Liver (tissue), 8 donors: ENCODE measurements at regions not wholly inside any gene's neighbourhood (a gene's known extent, or its start where the extent isn't known, plus 50 kb on each side); places are given as distances from the start of the nearest gene placed in this dataset.

Experiments used
- DNase-seq: peaks from one replicate; pipeline ENCODE4 v3.0.0-alpha.2; 2017; ENCODE audit warnings: low spot score
- H3K27ac ChIP-seq, 2 donors: one replicate each; pipeline ENCODE4 v1.7.0; 2013; ENCODE audit warnings: inconsistent platforms in 2 of 2, low read length in 2 of 2, control low read depth in 1 of 2, low read depth in 1 of 2, mild to moderate bottlenecking in 1 of 2
- H3K27me3 ChIP-seq, 4 donors: one replicate each; pipeline versions ENCODE4 v1.6.1 to v1.7.0; 2013; ENCODE audit warnings: low read length in 3 of 4, inconsistent platforms in 1 of 4, mild to moderate bottlenecking in 1 of 4, moderate library complexity in 1 of 4; ENCODE audit not compliant: control insufficient read depth in 4 of 4, insufficient read depth in 4 of 4
- H3K36me3 ChIP-seq, 4 donors: one replicate each; pipeline versions ENCODE4 v1.6.1 to v1.7.0; 2013; ENCODE audit warnings: low read length in 3 of 4, mild to moderate bottlenecking in 3 of 4, low read depth in 1 of 4, moderate library complexity in 1 of 4; ENCODE audit not compliant: control insufficient read depth in 4 of 4, insufficient read depth in 3 of 4
- H3K4me1 ChIP-seq, 4 donors: one replicate each; pipeline versions ENCODE4 v1.6.1 to v1.7.0; 2013; ENCODE audit warnings: low read length in 3 of 4, mild to moderate bottlenecking in 3 of 4, moderate library complexity in 1 of 4; ENCODE audit not compliant: control insufficient read depth in 4 of 4, insufficient read depth in 4 of 4
- H3K4me3 ChIP-seq, 3 donors: one replicate each; pipeline versions ENCODE4 v1.6.1 to v1.7.0; 2013; ENCODE audit warnings: low read length in 3 of 3, control low read depth in 1 of 3, low read depth in 1 of 3, mild to moderate bottlenecking in 1 of 3
- H3K9ac ChIP-seq, 2 donors: one replicate each; pipeline ENCODE4 v1.7.0; 2013; ENCODE audit warnings: low read length in 2 of 2, mild to moderate bottlenecking in 2 of 2, moderate library complexity in 2 of 2, control low read depth in 1 of 2, low read depth in 1 of 2
- H3K9me3 ChIP-seq, 4 donors: one replicate each; pipeline versions ENCODE4 v1.6.1 to v1.7.0; 2013; ENCODE audit warnings: low read length in 3 of 4; ENCODE audit not compliant: control insufficient read depth in 4 of 4
- EGR1 ChIP-seq, 2 donors: IDR thresholded peaks; 2 replicates each; pipeline ENCODE4 v1.6.1; 2016 to 2018; ENCODE audit warnings: antibody characterized with exemption in 2 of 2, low read depth in 2 of 2
- FOXA1 ChIP-seq: IDR thresholded peaks from 2 replicates; pipeline ENCODE4 v1.6.1; 2016; ENCODE audit warnings: antibody characterized with exemption
- FOXA2 ChIP-seq: IDR thresholded peaks from 2 replicates; pipeline ENCODE4 v1.6.1; 2016; ENCODE audit warnings: antibody characterized with exemption
- GABPA ChIP-seq, 2 donors: IDR thresholded peaks in 1 of 2; conservative IDR thresholded peaks in 1 of 2; 2 replicates each; pipeline ENCODE4 v1.6.1; 2016; ENCODE audit warnings: antibody characterized with exemption in 2 of 2, mild to moderate bottlenecking in 1 of 2, moderate library complexity in 1 of 2
- HNF4A ChIP-seq, 2 donors: conservative IDR thresholded peaks; 2 replicates each; pipeline ENCODE4 v1.6.1; 2016; ENCODE audit warnings: antibody characterized with exemption in 2 of 2, mild to moderate bottlenecking in 2 of 2
- HNF4G ChIP-seq: IDR thresholded peaks from 2 replicates; pipeline ENCODE4 v1.6.1; 2016; ENCODE audit warnings: antibody characterized with exemption
- JUND ChIP-seq, 2 donors: IDR thresholded peaks; 2 replicates each; pipeline ENCODE4 v1.6.1; 2016; ENCODE audit warnings: antibody characterized with exemption in 2 of 2
- NR2F2 ChIP-seq: IDR thresholded peaks from 2 replicates; pipeline ENCODE4 v1.6.1; 2016; ENCODE audit warnings: antibody characterized with exemption
- RAD21 ChIP-seq, 2 donors: IDR thresholded peaks; 2 replicates each; pipeline ENCODE4 v1.6.1; 2016; ENCODE audit warnings: antibody characterized with exemption in 2 of 2, mild to moderate bottlenecking in 2 of 2
- RXRA ChIP-seq, 2 donors: IDR thresholded peaks; 2 replicates each; pipeline ENCODE4 v1.6.1; 2017 to 2018; ENCODE audit warnings: antibody characterized with exemption in 2 of 2, mild to moderate bottlenecking in 1 of 2
- SP1 ChIP-seq: IDR thresholded peaks from 2 replicates; pipeline ENCODE4 v1.6.1; 2018; ENCODE audit warnings: antibody characterized with exemption, mild to moderate bottlenecking
- TAF1 ChIP-seq: conservative IDR thresholded peaks from 2 replicates; pipeline ENCODE4 v1.6.1; 2016; ENCODE audit warnings: antibody characterized with exemption, mild to moderate bottlenecking
- YY1 ChIP-seq: IDR thresholded peaks from 2 replicates; pipeline ENCODE4 v1.6.1; 2016; ENCODE audit warnings: antibody characterized with exemption, mild to moderate bottlenecking
- WGBS: extraction: QIAGEN DNeasy Blood & Tissue Kit; methylation state at CpG from one replicate; pipeline ENCODE4 v1.1.7; 2013; 5-methylcytosine and 5-hydroxymethylcytosine counted together
- TF ChIP-seq, protein P1 (sequence below): IDR thresholded peaks from 2 replicates; pipeline ENCODE4 v1.6.1; 2016; ENCODE audit warnings: antibody characterized with exemption
- TF ChIP-seq, protein P2 (sequence below): fragments of 150-350 bp; IDR thresholded peaks from 2 replicates; pipeline ENCODE4 v1.5.1; 2017; ENCODE audit warnings: improper control_type of control experiment, low read depth, low read length; ENCODE audit not compliant: missing input control
- TF ChIP-seq, protein P3 (sequence below): IDR thresholded peaks from 2 replicates; pipeline ENCODE4 v1.6.1; 2016; ENCODE audit warnings: antibody characterized with exemption, mild to moderate bottlenecking
- TF ChIP-seq, protein P4 (sequence below): IDR thresholded peaks from 2 replicates; pipeline ENCODE4 v1.6.1; 2016; ENCODE audit warnings: antibody characterized with exemption
- TF ChIP-seq, protein P5 (sequence below): IDR thresholded peaks from 2 replicates; pipeline ENCODE4 v1.6.1; 2016; ENCODE audit warnings: antibody characterized with exemption
- donor health status: healthy.
- donor health status: healthy.
- donor health status: healthy.
- donor health status: healthy.
- donor health status: healthy.

DNA sequence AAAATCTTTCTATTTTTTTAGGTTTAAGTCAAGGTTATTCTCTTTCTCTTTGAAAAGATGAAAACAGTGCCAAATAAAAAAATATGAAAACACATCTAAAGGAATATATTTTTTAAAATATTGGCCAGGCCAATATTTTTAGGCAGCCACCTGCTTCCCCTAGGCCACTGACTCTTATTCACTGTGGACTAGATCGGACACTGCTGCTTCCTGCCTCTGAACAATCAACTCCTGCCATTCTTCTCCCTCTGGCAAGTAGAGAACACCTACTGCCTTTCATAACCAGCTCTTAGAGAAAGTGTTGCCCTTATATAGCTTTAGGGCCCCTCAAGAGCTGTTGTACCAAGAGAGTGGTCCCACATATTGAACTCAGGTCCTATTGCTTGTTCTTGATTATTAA is 529.2 kb downstream of the RAPGEF2 start:
- 81% methylated on average over 1 of the region's 1 CpG for WGBS
- H3K9me3 ChIP-seq: no peaks in the 10 kb centered on the region
- no peak for TF ChIP-seq SP1
- no peak overlapping the region for H3K9ac ChIP-seq
- H3K4me3 ChIP-seq: no peak overlapping the region
- no peaks in the 10 kb centered on the region for H3K4me1 ChIP-seq
- H3K27ac ChIP-seq: no peak overlapping the region
- DNase-seq: no peak
- no peaks in the 10 kb centered on the region for H3K36me3 ChIP-seq
- no peaks in the 10 kb centered on the region for H3K27me3 ChIP-seq

DNA sequence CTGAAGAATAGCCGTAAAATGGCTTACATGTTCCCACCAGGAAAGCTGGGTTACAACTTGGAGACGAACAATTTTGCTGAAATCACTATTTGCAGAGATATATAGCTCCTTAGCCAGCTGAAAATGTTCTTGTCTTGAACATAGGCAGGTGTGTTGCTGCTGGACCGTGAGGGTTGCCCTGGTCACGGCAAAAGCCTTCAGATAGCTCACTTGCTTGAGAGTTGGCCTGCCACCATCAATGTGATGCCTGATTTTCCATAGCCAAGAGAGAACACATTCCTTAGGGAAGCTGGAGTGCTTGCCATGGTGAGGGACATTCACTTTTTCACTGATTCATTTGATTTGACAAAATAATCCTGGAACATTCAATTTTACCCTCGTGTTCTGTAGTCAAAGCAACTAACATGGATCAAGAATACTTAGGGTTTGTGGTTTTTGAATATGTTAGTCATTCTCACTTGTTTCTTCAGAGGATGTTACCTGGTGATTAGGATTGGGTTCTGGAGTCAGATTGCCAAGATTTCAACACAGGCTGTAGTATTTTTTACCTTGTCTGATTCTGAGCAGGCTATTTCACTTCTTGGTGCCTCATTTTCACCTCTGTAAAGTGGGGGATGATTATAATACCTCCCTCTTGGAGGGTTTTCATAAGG is 536.9 kb downstream of the RAPGEF2 start:
- TF ChIP-seq FOXA1: no peak
- TF ChIP-seq, protein P1, sequence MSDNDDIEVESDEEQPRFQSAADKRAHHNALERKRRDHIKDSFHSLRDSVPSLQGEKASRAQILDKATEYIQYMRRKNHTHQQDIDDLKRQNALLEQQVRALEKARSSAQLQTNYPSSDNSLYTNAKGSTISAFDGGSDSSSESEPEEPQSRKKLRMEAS: no peak
- TF ChIP-seq SP1: no peak
- TF ChIP-seq FOXA2: no peak
- TF ChIP-seq RAD21 (IDR thresholded peaks at IDR 0.05): no peak
- no peak for TF ChIP-seq GABPA (IDR thresholded peaks at IDR 0.05 in 1 of 2, conservative IDR thresholded peaks at IDR 0.05 in 1 of 2)
- no peak for TF ChIP-seq TAF1
- TF ChIP-seq, protein P2, sequence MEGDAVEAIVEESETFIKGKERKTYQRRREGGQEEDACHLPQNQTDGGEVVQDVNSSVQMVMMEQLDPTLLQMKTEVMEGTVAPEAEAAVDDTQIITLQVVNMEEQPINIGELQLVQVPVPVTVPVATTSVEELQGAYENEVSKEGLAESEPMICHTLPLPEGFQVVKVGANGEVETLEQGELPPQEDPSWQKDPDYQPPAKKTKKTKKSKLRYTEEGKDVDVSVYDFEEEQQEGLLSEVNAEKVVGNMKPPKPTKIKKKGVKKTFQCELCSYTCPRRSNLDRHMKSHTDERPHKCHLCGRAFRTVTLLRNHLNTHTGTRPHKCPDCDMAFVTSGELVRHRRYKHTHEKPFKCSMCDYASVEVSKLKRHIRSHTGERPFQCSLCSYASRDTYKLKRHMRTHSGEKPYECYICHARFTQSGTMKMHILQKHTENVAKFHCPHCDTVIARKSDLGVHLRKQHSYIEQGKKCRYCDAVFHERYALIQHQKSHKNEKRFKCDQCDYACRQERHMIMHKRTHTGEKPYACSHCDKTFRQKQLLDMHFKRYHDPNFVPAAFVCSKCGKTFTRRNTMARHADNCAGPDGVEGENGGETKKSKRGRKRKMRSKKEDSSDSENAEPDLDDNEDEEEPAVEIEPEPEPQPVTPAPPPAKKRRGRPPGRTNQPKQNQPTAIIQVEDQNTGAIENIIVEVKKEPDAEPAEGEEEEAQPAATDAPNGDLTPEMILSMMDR: no peak
- TF ChIP-seq, protein P3, sequence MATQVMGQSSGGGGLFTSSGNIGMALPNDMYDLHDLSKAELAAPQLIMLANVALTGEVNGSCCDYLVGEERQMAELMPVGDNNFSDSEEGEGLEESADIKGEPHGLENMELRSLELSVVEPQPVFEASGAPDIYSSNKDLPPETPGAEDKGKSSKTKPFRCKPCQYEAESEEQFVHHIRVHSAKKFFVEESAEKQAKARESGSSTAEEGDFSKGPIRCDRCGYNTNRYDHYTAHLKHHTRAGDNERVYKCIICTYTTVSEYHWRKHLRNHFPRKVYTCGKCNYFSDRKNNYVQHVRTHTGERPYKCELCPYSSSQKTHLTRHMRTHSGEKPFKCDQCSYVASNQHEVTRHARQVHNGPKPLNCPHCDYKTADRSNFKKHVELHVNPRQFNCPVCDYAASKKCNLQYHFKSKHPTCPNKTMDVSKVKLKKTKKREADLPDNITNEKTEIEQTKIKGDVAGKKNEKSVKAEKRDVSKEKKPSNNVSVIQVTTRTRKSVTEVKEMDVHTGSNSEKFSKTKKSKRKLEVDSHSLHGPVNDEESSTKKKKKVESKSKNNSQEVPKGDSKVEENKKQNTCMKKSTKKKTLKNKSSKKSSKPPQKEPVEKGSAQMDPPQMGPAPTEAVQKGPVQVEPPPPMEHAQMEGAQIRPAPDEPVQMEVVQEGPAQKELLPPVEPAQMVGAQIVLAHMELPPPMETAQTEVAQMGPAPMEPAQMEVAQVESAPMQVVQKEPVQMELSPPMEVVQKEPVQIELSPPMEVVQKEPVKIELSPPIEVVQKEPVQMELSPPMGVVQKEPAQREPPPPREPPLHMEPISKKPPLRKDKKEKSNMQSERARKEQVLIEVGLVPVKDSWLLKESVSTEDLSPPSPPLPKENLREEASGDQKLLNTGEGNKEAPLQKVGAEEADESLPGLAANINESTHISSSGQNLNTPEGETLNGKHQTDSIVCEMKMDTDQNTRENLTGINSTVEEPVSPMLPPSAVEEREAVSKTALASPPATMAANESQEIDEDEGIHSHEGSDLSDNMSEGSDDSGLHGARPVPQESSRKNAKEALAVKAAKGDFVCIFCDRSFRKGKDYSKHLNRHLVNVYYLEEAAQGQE: no peak
- TF ChIP-seq YY1: no peak
- TF ChIP-seq, protein P4, sequence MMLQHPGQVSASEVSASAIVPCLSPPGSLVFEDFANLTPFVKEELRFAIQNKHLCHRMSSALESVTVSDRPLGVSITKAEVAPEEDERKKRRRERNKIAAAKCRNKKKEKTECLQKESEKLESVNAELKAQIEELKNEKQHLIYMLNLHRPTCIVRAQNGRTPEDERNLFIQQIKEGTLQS: no peak
- no peak for TF ChIP-seq HNF4A (conservative IDR thresholded peaks at IDR 0.05)
- TF ChIP-seq EGR1 (IDR thresholded peaks at IDR 0.05; ENCODE audit: low read depth in 2 of 2): no peak
- TF ChIP-seq NR2F2: no peak
- no peak for TF ChIP-seq HNF4G
- no peak for TF ChIP-seq JUND (IDR thresholded peaks at IDR 0.05)
- no peak for TF ChIP-seq RXRA (IDR thresholded peaks at IDR 0.05)
- TF ChIP-seq, protein P5, sequence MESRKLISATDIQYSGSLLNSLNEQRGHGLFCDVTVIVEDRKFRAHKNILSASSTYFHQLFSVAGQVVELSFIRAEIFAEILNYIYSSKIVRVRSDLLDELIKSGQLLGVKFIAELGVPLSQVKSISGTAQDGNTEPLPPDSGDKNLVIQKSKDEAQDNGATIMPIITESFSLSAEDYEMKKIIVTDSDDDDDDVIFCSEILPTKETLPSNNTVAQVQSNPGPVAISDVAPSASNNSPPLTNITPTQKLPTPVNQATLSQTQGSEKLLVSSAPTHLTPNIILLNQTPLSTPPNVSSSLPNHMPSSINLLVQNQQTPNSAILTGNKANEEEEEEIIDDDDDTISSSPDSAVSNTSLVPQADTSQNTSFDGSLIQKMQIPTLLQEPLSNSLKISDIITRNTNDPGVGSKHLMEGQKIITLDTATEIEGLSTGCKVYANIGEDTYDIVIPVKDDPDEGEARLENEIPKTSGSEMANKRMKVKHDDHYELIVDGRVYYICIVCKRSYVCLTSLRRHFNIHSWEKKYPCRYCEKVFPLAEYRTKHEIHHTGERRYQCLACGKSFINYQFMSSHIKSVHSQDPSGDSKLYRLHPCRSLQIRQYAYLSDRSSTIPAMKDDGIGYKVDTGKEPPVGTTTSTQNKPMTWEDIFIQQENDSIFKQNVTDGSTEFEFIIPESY: no peak
- H3K9me3 ChIP-seq: no peaks in the 10 kb centered on the region
- 82% methylated on average over 5 of the region's 5 CpGs for WGBS

More for the DNA sequence above, 536.9 kb downstream of the RAPGEF2 start:
- Histone ChIP-seq H3K4me1 (peaks cover 0 to 2% (median 0%) of the 10 kb centered on the region in 4 donors), H3K9ac (no peak overlapping the region), H3K36me3 (no peaks in the 10 kb centered on the region), H3K27me3 (no peaks in the 10 kb centered on the region), H3K4me3 (no peak overlapping the region), H3K27ac (no peak overlapping the region)
- DNase-seq: no peak
